SU-DHL-6 (cell line): ENCODE measurements at regions not wholly inside any gene's neighbourhood (a gene's known extent, or its start where the extent isn't known, plus 50 kb on each side); places are given as distances from the start of the nearest gene placed in this dataset.

Source experiments
- H2AFZ ChIP-seq: fragments of 200-600 bp; sonication (generic); 2 replicates; pipeline ENCODE4 v1.6.1; 2014; ENCODE audit warnings: low read depth, mild to moderate bottlenecking, moderate library complexity, mixed read lengths, antibody characterized with exemption, low read length; ENCODE audit not compliant: severe bottlenecking
- H3F3A ChIP-seq: fragments of 200-600 bp; shearing (Covaris generic); 2 replicates; pipeline ENCODE4 v1.6.0; 2016; ENCODE audit warnings: antibody characterized with exemption, mild to moderate bottlenecking; ENCODE audit not compliant: insufficient read depth
- H3K27ac ChIP-seq: fragments of 200-600 bp; sonication (generic); 2 replicates; pipeline ENCODE4 v1.5.1; 2016; ENCODE audit warnings: low read depth, mild to moderate bottlenecking, low read length, moderate library complexity, mixed read lengths
- H3K27me3 ChIP-seq: fragments of 200-600 bp; sonication (generic), shearing (Covaris generic); 2 replicates; pipeline ENCODE4 v1.6.0; 2014; ENCODE audit warnings: mild to moderate bottlenecking, low read length
- H3K36me3 ChIP-seq: fragments of 200-600 bp; sonication (generic); 2 replicates; pipeline ENCODE4 v1.6.1; 2014; ENCODE audit warnings: mild to moderate bottlenecking, low read length, mixed read lengths
- H3K4me2 ChIP-seq: fragments of 300-600, 200-600 bp; shearing (Covaris generic), sonication (generic); 2 replicates; pipeline ENCODE4 v1.6.0; 2014; ENCODE audit warnings: low read length, low read depth, mild to moderate bottlenecking; ENCODE audit not compliant: poor library complexity, severe bottlenecking
- H3K4me3 ChIP-seq: fragments of 200-600 bp; sonication (generic); 2 replicates; pipeline ENCODE4 v1.5.1; 2014; ENCODE audit warnings: antibody characterized with exemption, low read length, mild to moderate bottlenecking, mixed read lengths; ENCODE audit not compliant: insufficient read depth, poor library complexity, severe bottlenecking
- H3K79me2 ChIP-seq: fragments of 200-600 bp; sonication (generic); 2 replicates; pipeline ENCODE4 v1.6.1; 2014; ENCODE audit warnings: mild to moderate bottlenecking, low read length, moderate library complexity; ENCODE audit not compliant: insufficient read depth
- H3K9ac ChIP-seq: fragments of 200-600 bp; sonication (generic); 2 replicates; pipeline ENCODE4 v1.7.0; 2014; ENCODE audit warnings: mild to moderate bottlenecking, low read length
- H3K9me2 ChIP-seq: fragments of 200-600 bp; sonication (generic); replicated peaks from 2 replicates; pipeline ENCODE4 v1.6.1; 2014; ENCODE audit warnings: low read length; ENCODE audit not compliant: insufficient read depth
- H3K9me3 ChIP-seq: fragments of 200-600 bp; sonication (generic); 2 replicates; pipeline ENCODE4 v1.6.1; 2014; ENCODE audit warnings: low read length, mixed read lengths; ENCODE audit not compliant: insufficient read depth
- H4K20me1 ChIP-seq: fragments of 200-600 bp; sonication (generic); 2 replicates; pipeline ENCODE4 v1.6.1; 2014; ENCODE audit warnings: low read depth, mild to moderate bottlenecking, antibody characterized with exemption, low read length, moderate library complexity, mixed read lengths
- CTCF ChIP-seq: fragments of 200-600 bp; sonication (generic); IDR thresholded peaks from one replicate; pipeline ENCODE4 v1.5.1; 2017; ENCODE audit warnings: antibody characterized with exemption, mild to moderate bottlenecking, low read length, moderate library complexity; ENCODE audit not compliant: insufficient read depth, poor library complexity, severe bottlenecking
- EZH2phosphoT487 ChIP-seq: fragments of 200-600 bp; sonication (generic), shearing (Covaris generic); conservative IDR thresholded peaks from 2 replicates; pipeline ENCODE4 v1.6.1; 2018; ENCODE audit warnings: mild to moderate bottlenecking, antibody characterized with exemption, low read length, moderate library complexity, mixed read lengths

DNA sequence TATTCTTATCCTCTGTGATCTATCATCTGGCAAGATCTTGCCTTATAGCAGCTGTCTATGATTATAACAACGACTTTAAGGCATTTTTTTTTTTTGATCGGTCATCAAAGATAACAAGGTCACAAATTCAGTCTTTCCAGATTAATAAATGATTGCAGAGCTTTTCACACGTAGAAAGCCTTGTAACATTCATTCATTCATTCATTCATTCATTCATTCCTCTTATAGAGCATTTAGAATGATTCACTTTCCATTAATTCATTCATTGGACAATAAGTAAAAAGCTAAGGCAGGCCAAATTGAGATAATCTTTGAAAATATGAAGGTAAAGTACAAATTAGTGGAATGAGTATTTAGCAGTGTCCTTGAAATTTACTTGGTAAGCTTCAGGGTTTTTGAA lies 223.7 kb downstream of the NUP35 start:
- Histone ChIP-seq H3K27me3 (no peaks in the 10 kb centered on the region), H3K9me3 (no peaks in the 10 kb centered on the region), H2AFZ (no peak overlapping the region), H3K27ac (no peak overlapping the region), H3K9me2 (no peaks in the 10 kb centered on the region), H4K20me1 (no peaks in the 10 kb centered on the region), H3F3A (no peaks in the 10 kb centered on the region), H3K9ac (no peak overlapping the region), H3K79me2 (no peaks in the 10 kb centered on the region), H3K4me2 (peak overlapping the region; percentile 46), H3K36me3 (no peaks in the 10 kb centered on the region), H3K4me3 (no peak overlapping the region)
- no peak for TF ChIP-seq EZH2phosphoT487
- no peak for TF ChIP-seq CTCF

DNA sequence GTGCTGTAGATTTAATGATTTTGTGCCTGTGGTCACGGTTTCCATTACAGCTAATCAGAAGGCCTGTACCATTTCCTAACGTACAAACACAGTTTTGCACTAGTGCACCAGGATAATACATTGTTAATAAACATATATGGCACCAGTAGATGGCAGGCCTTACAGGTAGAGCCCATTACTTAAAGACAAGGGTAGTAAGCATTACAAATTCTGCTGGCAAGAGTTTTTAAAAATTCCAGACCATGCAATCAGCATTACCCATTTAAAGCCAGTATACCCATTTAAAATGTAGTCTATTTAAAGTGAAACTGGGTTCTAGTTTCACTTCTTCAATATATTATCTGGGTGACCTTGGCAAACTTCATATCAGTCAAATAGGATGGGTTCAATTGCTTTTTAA lies 224.2 kb downstream of the NUP35 start:
- Histone ChIP-seq H3K4me2 (peak overlapping the region; percentile 46), H3K9me3 (no peaks in the 10 kb centered on the region), H3K79me2 (no peaks in the 10 kb centered on the region), H3K9me2 (no peaks in the 10 kb centered on the region), H3K4me3 (no peak overlapping the region), H4K20me1 (no peaks in the 10 kb centered on the region), H3K9ac (no peak overlapping the region), H3K27me3 (no peaks in the 10 kb centered on the region), H3K27ac (no peak overlapping the region), H2AFZ (no peak overlapping the region), H3K36me3 (no peaks in the 10 kb centered on the region), H3F3A (no peaks in the 10 kb centered on the region)
- no peak for TF ChIP-seq EZH2phosphoT487
- TF ChIP-seq CTCF: no peak

- no peaks in the 10 kb centered on the region for H3K9me3 ChIP-seq
- no peaks in the 10 kb centered on the region for H4K20me1 ChIP-seq
- no peak overlapping the region for H3K4me3 ChIP-seq
- H3K9ac ChIP-seq: no peak overlapping the region
- H2AFZ ChIP-seq: no peak overlapping the region
- TF ChIP-seq EZH2phosphoT487: no peak
- no peak for TF ChIP-seq CTCF
- H3K36me3 ChIP-seq: no peaks in the 10 kb centered on the region
- no peaks in the 10 kb centered on the region for H3F3A ChIP-seq
- no peaks in the 10 kb centered on the region for H3K9me2 ChIP-seq
- no peaks in the 10 kb centered on the region for H3K79me2 ChIP-seq
- H3K4me2 ChIP-seq: peak overlapping the region; percentile 46
- no peaks in the 10 kb centered on the region for H3K27me3 ChIP-seq
- no peak overlapping the region for H3K27ac ChIP-seq
Measured at GRCh38 chr2:183349091-183349490, 224.8 kb downstream of the NUP35 start.

DNA sequence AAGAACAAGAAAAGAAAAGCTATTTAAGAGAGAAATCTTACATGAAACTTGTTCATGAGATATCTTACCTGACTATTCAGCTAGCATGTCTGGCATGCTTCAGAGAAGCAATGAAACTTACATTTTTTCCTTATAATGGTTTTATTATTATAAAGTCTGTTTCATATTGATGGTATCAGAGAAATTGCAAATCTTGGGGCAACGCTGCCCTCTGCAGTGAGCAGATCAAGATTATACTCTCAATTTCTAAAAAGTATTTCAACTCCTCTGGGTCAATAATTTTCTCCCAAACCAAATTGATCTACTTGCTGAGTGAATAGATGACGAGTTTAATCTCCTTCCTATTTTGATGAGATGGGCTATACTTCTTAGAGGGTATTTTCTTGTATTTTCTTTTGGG lies 235.6 kb downstream of the NUP35 start:
- H3K27me3 ChIP-seq: no peaks in the 10 kb centered on the region
- no peak overlapping the region for H3K4me3 ChIP-seq
- no peaks in the 10 kb centered on the region for H3K9me3 ChIP-seq
- no peaks in the 10 kb centered on the region for H3K79me2 ChIP-seq
- TF ChIP-seq CTCF: no peak
- no peak for TF ChIP-seq EZH2phosphoT487
- H4K20me1 ChIP-seq: no peaks in the 10 kb centered on the region
- H3K9me2 ChIP-seq: no peaks in the 10 kb centered on the region
- H3K36me3 ChIP-seq: no peaks in the 10 kb centered on the region
- H3K9ac ChIP-seq: no peak overlapping the region
- H3K4me2 ChIP-seq: no peak overlapping the region
- H2AFZ ChIP-seq: no peak overlapping the region
- H3F3A ChIP-seq: no peaks in the 10 kb centered on the region
- no peak overlapping the region for H3K27ac ChIP-seq
